NB4 (cell line): ENCODE measurements at regions not wholly inside any gene's neighbourhood (a gene's known extent, or its start where the extent isn't known, plus 50 kb on each side); places are given as distances from the start of the nearest gene placed in this dataset.

Experiments
- CTCF ChIP-seq: IDR thresholded peaks from one replicate; pipeline ENCODE4 v1.5.1; 2012; ENCODE audit warnings: low read depth, low read length
- MYC ChIP-seq: IDR thresholded peaks from 2 replicates; pipeline ENCODE4 v1.6.1; 2011; ENCODE audit warnings: low read depth, low read length
- POLR2A ChIP-seq: IDR thresholded peaks from 2 replicates; pipeline ENCODE4 v1.6.1; 2011; ENCODE audit warnings: mild to moderate bottlenecking; ENCODE audit not compliant: insufficient read length; ENCODE audit errors: extremely low read depth
- TF ChIP-seq, protein P1 (sequence below): IDR thresholded peaks from 2 replicates; pipeline ENCODE4 v1.6.1; 2011; ENCODE audit warnings: low read depth, low read length

GRCh38 chr3:166199491-166199890 is 362.3 kb upstream of the BCHE start:
- TF ChIP-seq CTCF (no peak), MYC (no peak), POLR2A (no peak)
- TF ChIP-seq, protein P1, sequence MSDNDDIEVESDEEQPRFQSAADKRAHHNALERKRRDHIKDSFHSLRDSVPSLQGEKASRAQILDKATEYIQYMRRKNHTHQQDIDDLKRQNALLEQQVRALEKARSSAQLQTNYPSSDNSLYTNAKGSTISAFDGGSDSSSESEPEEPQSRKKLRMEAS: no peak
